HEK293 (cell line): ENCODE measurements at regions not wholly inside any gene's neighbourhood (a gene's known extent, or its start where the extent isn't known, plus 50 kb on each side); places are given as distances from the start of the nearest gene placed in this dataset.

Source experiments
- KLF1 ChIP-seq: fragments of 450-650 bp; formaldehyde crosslinking; IDR thresholded peaks from 2 replicates; pipeline ENCODE4 v1.5.1; 2016; ENCODE audit warnings: missing biosample characterization, missing genetic modification characterization
- MYNN ChIP-seq: fragments of 450-650 bp; formaldehyde crosslinking; IDR thresholded peaks from 2 replicates; pipeline ENCODE4 v1.5.1; 2016; ENCODE audit warnings: missing biosample characterization, missing genetic modification characterization, borderline replicate concordance
- ZBTB20 ChIP-seq: fragments of 450-650 bp; formaldehyde crosslinking; IDR thresholded peaks from 2 replicates; pipeline ENCODE4 v1.5.1; 2016; ENCODE audit warnings: missing biosample characterization, missing genetic modification characterization
- ZBTB44 ChIP-seq: fragments of 450-650 bp; IDR thresholded peaks from 2 replicates; pipeline ENCODE4 v1.5.1; 2018; ENCODE audit warnings: missing biosample characterization, mild to moderate bottlenecking, missing genetic modification characterization
- ZNF132 ChIP-seq: fragments of 450-650 bp; formaldehyde crosslinking; IDR thresholded peaks from 2 replicates; pipeline ENCODE4 v1.5.1; 2017; ENCODE audit warnings: missing biosample characterization, missing genetic modification characterization, borderline replicate concordance
- ZNF169 ChIP-seq: fragments of 450-650 bp; formaldehyde crosslinking; IDR thresholded peaks from 2 replicates; pipeline ENCODE4 v1.5.1; 2016; ENCODE audit warnings: missing biosample characterization, missing genetic modification characterization
- ZNF23 ChIP-seq: fragments of 450-650 bp; formaldehyde crosslinking; IDR thresholded peaks from 2 replicates; pipeline ENCODE4 v1.5.1; 2016; ENCODE audit warnings: missing biosample characterization, missing genetic modification characterization, borderline replicate concordance
- ZNF350 ChIP-seq: fragments of 450-650 bp; formaldehyde crosslinking; IDR thresholded peaks from 2 replicates; pipeline ENCODE4 v1.5.0; 2017; ENCODE audit warnings: missing biosample characterization, mild to moderate bottlenecking, missing genetic modification characterization
- ZNF530 ChIP-seq: fragments of 450-650 bp; formaldehyde crosslinking; IDR thresholded peaks from 2 replicates; pipeline ENCODE4 v1.5.1; 2016; ENCODE audit warnings: low read depth, missing biosample characterization, missing genetic modification characterization
- ZNF777 ChIP-seq: fragments of 450-650 bp; formaldehyde crosslinking; IDR thresholded peaks from 2 replicates; pipeline ENCODE4 v1.5.1; 2017; ENCODE audit warnings: missing biosample characterization, missing genetic modification characterization, borderline replicate concordance
- TF ChIP-seq, protein P1 (sequence below): fragments of 450-650 bp; formaldehyde crosslinking; IDR thresholded peaks from 2 replicates; pipeline ENCODE4 v1.5.1; 2016; ENCODE audit warnings: missing biosample characterization, missing genetic modification characterization
- TF ChIP-seq, protein P2 (sequence below): fragments of 450-650 bp; formaldehyde crosslinking; conservative IDR thresholded peaks from 2 replicates; pipeline ENCODE4 v1.5.1; 2016; ENCODE audit warnings: low read depth, missing biosample characterization, missing genetic modification characterization

- TF ChIP-seq ZNF23 (tag by site-specific recombination): no peak
- TF ChIP-seq ZBTB20 (tag by site-specific recombination): no peak
- no peak for TF ChIP-seq MYNN
- no peak for TF ChIP-seq KLF1 (tag by site-specific recombination)
- TF ChIP-seq ZBTB44: no peak
- TF ChIP-seq, protein P1, sequence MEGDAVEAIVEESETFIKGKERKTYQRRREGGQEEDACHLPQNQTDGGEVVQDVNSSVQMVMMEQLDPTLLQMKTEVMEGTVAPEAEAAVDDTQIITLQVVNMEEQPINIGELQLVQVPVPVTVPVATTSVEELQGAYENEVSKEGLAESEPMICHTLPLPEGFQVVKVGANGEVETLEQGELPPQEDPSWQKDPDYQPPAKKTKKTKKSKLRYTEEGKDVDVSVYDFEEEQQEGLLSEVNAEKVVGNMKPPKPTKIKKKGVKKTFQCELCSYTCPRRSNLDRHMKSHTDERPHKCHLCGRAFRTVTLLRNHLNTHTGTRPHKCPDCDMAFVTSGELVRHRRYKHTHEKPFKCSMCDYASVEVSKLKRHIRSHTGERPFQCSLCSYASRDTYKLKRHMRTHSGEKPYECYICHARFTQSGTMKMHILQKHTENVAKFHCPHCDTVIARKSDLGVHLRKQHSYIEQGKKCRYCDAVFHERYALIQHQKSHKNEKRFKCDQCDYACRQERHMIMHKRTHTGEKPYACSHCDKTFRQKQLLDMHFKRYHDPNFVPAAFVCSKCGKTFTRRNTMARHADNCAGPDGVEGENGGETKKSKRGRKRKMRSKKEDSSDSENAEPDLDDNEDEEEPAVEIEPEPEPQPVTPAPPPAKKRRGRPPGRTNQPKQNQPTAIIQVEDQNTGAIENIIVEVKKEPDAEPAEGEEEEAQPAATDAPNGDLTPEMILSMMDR: no peak
- no peak for TF ChIP-seq ZNF169 (tag by site-specific recombination)
- no peak for TF ChIP-seq ZNF530
- no peak for TF ChIP-seq ZNF350
- TF ChIP-seq ZNF777 (tag by site-specific recombination): no peak
- TF ChIP-seq ZNF132 (tag by site-specific recombination): no peak
- TF ChIP-seq, protein P2, sequence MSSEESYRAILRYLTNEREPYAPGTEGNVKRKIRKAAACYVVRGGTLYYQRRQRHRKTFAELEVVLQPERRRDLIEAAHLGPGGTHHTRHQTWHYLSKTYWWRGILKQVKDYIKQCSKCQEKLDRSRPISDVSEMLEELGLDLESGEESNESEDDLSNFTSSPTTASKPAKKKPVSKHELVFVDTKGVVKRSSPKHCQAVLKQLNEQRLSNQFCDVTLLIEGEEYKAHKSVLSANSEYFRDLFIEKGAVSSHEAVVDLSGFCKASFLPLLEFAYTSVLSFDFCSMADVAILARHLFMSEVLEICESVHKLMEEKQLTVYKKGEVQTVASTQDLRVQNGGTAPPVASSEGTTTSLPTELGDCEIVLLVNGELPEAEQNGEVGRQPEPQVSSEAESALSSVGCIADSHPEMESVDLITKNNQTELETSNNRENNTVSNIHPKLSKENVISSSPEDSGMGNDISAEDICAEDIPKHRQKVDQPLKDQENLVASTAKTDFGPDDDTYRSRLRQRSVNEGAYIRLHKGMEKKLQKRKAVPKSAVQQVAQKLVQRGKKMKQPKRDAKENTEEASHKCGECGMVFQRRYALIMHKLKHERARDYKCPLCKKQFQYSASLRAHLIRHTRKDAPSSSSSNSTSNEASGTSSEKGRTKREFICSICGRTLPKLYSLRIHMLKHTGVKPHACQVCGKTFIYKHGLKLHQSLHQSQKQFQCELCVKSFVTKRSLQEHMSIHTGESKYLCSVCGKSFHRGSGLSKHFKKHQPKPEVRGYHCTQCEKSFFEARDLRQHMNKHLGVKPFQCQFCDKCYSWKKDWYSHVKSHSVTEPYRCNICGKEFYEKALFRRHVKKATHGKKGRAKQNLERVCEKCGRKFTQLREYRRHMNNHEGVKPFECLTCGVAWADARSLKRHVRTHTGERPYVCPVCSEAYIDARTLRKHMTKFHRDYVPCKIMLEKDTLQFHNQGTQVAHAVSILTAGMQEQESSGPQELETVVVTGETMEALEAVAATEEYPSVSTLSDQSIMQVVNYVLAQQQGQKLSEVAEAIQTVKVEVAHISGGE (tag by site-specific recombination): no peak
Measured at GRCh38 chr13:65768545-65768944, 1461.6 kb downstream of the PCDH9 start.
